T-helper 1 cell treated with Interleukin-12 subunit alpha and Interleukin-12 subunit beta and Interleukin-4 antibody, amounts not matched to agents 30 ng/mL and 1 ng/mL, for 36 hours (primary cell): ENCODE measurements at regions not wholly inside any gene's neighbourhood (a gene's known extent, or its start where the extent isn't known, plus 50 kb on each side); places are given as distances from the start of the nearest gene placed in this dataset.

ENCODE experiments used
- intact Hi-C: fragments of 100-400 bp; cut with micrococcal nuclease; formaldehyde crosslinking; loops from one replicate; pipeline ENCODE4 v1.15.1; 2024

GRCh38 chr11:112355726-112356125 is 95.1 kb upstream of the PLET1 start:
- intact Hi-C loops, result no loop called here

- intact Hi-C loops, result no loop called here
These were observed 96.8 kb upstream of the PLET1 start for GRCh38 chr11:112357488-112357887.

GRCh38 chr11:112361396-112361795 is 100.7 kb upstream of the PLET1 start:
- intact Hi-C loops, result no loop called here

GRCh38 chr11:112363527-112363926 is 102.9 kb upstream of the PLET1 start:
- intact Hi-C loops, result no loop called here

- intact Hi-C loops, result no loop called here
These were observed 104.4 kb upstream of the PLET1 start for GRCh38 chr11:112364962-112365481.

- intact Hi-C loops, result no loop called here
These were observed 105.4 kb upstream of the PLET1 start for GRCh38 chr11:112366012-112366411.

- intact Hi-C loops, result no loop called here
These were observed 106.1 kb upstream of the PLET1 start for GRCh38 chr11:112366777-112367176.

- intact Hi-C loops, result no loop called here
These were observed 106.8 kb upstream of the PLET1 start for GRCh38 chr11:112367461-112367860.

GRCh38 chr11:112367895-112368294 is 107.2 kb upstream of the PLET1 start:
- intact Hi-C loops, result no loop called here

GRCh38 chr11:112368381-112368780 is 107.7 kb upstream of the PLET1 start:
- intact Hi-C loops, result no loop called here

GRCh38 chr11:112369374-112369773 is 108.7 kb upstream of the PLET1 start:
- intact Hi-C loops, result no loop called here

GRCh38 chr11:112369916-112370315 is 109.3 kb upstream of the PLET1 start:
- intact Hi-C loops, result no loop called here

- intact Hi-C loops, result no loop called here
These were observed 114.0 kb upstream of the PLET1 start for GRCh38 chr11:112374486-112375140.

GRCh38 chr11:112377946-112378345 is 117.3 kb upstream of the PLET1 start:
- intact Hi-C loops, result no loop called here

- intact Hi-C loops, result loop anchor here (5.0 kb wide), 1 partner anchor 88 kb away; no protein-coding TSS in a partner anchor
These were observed 119.8 kb upstream of the PLET1 start for GRCh38 chr11:112380464-112380863.

GRCh38 chr11:112381578-112381977 is 120.9 kb upstream of the PLET1 start:
- intact Hi-C loops, result loop anchor here (5.0 kb wide), 1 partner anchor 89 kb away; no protein-coding TSS in a partner anchor

GRCh38 chr11:112382561-112382960 is 121.9 kb upstream of the PLET1 start:
- intact Hi-C loops, result loop anchor here (5.0 kb wide), 1 partner anchor 90 kb away; no protein-coding TSS in a partner anchor

- intact Hi-C loops, result no loop called here
These were observed 127.8 kb upstream of the PLET1 start for GRCh38 chr11:112388496-112388895.

- intact Hi-C loops, result no loop called here
These were observed 130.4 kb upstream of the PLET1 start for GRCh38 chr11:112391086-112391485.

- intact Hi-C loops, result no loop called here
These were observed 132.2 kb upstream of the PLET1 start for GRCh38 chr11:112392904-112393303.

- intact Hi-C loops, result no loop called here
These were observed 133.6 kb upstream of the PLET1 start for GRCh38 chr11:112394304-112394703.

GRCh38 chr11:112396076-112396475 is 135.4 kb upstream of the PLET1 start:
- intact Hi-C loops, result no loop called here

- intact Hi-C loops, result no loop called here
These were observed 138.3 kb upstream of the PLET1 start for GRCh38 chr11:112398798-112399478.
